ENCODE measurements at regions not wholly inside any gene's neighbourhood (a gene's known extent, or its start where the extent isn't known, plus 50 kb on each side); places are given as distances from the start of the nearest gene placed in this dataset.

- no peak overlapping the region for H3K27ac ChIP-seq (ENCODE audit: low read depth, low read length, severe bottlenecking)
- 67 to 100% methylated on average over 1 to 4 of the region's 6 CpGs for WGBS, 2 experiments (ENCODE audit: insufficient coverage in 2 of 2)
- H3K9me3 ChIP-seq (ENCODE audit: control insufficient read depth, low read length): no peaks in the 10 kb centered on the region
- no peaks in the 10 kb centered on the region for H3K4me1 ChIP-seq (ENCODE audit: control insufficient read depth, insufficient read depth, low read length, poor library complexity, severe bottlenecking)
- H3K36me3 ChIP-seq (ENCODE audit: control insufficient read depth, insufficient read depth, low read length): no peaks in the 10 kb centered on the region
- no peak overlapping the region for H3K4me3 ChIP-seq (ENCODE audit: extremely low read depth, insufficient read depth, low read length, poor library complexity, severe bottlenecking)
Observed at GRCh38 chr2:8454797-8455196, 227.1 kb upstream of the ID2 start.

DNA sequence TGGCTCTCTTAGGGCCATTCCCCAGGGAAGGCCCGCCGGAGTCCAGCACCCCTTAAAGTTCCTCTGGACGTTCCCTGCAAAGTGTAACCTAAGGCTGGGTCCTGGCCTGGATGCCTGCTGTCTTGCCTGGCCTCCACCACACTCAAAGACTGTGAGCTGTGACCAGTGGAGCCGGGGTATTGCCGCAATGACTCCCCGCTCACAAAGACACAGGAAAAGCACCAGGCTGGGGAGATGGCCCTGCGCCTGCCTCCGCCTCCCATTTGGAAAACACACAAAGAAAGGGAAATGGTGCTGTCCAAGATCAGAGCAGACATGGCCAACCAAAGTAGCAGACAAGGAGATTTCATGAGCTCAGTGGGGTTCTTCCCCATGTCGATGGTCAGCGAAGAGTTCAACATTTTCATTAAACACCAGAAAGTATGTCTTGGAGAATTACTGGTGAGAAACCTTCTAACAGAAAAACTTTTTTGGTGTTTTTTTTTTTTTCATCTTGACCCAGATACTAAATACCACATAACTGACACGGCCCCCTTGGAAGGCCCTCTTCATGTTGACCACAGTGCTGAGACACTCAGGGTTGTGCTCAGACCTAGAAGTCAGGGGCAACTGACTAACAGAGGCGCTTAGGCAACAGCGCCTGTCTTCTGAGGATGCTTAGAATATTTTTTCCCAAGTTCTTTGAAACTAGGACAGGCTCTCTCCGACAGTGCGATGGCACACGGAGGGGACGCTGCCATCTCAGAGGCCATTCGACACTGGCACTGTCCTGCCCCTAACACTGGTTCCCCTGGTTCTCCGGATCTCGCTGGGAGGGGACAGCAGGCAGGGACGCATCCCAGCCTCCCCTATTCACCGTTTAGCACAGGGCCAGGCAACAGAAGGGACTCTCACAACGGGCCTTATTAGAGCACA lies 226.4 kb upstream of the ID2 start:
- WGBS, 2 experiments (ENCODE audit: insufficient coverage in 2 of 2): 91 to 93% methylated on average over 17 to 21 of the region's 23 CpGs

GRCh38 chr2:8456151-8457091 lies 225.4 kb upstream of the ID2 start:
- Histone ChIP-seq H3K4me3 (ENCODE audit: extremely low read depth, insufficient read depth, low read length, poor library complexity, severe bottlenecking) (no peak overlapping the region), H3K36me3 (ENCODE audit: control insufficient read depth, insufficient read depth, low read length) (no peaks in the 10 kb centered on the region), H3K9me3 (ENCODE audit: control insufficient read depth, low read length) (no peaks in the 10 kb centered on the region), H3K27ac (ENCODE audit: low read depth, low read length, severe bottlenecking) (no peak overlapping the region), H3K4me1 (ENCODE audit: control insufficient read depth, insufficient read depth, low read length, poor library complexity, severe bottlenecking) (no peaks in the 10 kb centered on the region)
- WGBS, 2 experiments (ENCODE audit: insufficient coverage in 2 of 2): 97 to 98% methylated on average over 35 to 40 of the region's 41 CpGs

More for the DNA sequence above, 226.4 kb upstream of the ID2 start:
- Histone ChIP-seq H3K27ac (ENCODE audit: low read depth, low read length, severe bottlenecking) (no peak overlapping the region), H3K9me3 (ENCODE audit: control insufficient read depth, low read length) (no peaks in the 10 kb centered on the region), H3K36me3 (ENCODE audit: control insufficient read depth, insufficient read depth, low read length) (no peaks in the 10 kb centered on the region), H3K4me3 (ENCODE audit: extremely low read depth, insufficient read depth, low read length, poor library complexity, severe bottlenecking) (no peak overlapping the region), H3K4me1 (ENCODE audit: control insufficient read depth, insufficient read depth, low read length, poor library complexity, severe bottlenecking) (no peaks in the 10 kb centered on the region)

DNA sequence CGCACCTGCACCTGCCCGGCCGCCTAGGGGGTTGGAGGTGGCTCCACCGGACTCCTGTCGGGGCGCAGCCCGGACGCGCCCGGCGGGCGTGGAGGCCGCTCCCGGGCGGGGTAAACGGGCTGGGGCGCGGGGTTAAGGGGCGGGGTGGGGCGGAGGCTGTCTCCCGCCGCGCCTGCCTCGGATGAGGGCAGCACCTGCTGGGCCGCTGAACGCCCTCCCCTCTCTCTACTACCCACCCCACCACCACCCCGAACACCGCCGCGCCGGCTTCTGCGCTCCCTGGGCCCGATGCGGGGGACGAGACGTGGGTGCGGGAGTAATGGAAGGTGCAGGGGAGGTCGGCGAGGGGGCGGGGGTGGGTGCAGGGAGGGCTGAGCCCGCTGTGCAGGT lies 224.8 kb upstream of the ID2 start:
- Histone ChIP-seq H3K9me3 (ENCODE audit: control insufficient read depth, low read length) (no peaks in the 10 kb centered on the region), H3K27ac (ENCODE audit: low read depth, low read length, severe bottlenecking) (no peak overlapping the region), H3K4me1 (ENCODE audit: control insufficient read depth, insufficient read depth, low read length, poor library complexity, severe bottlenecking) (no peaks in the 10 kb centered on the region), H3K36me3 (ENCODE audit: control insufficient read depth, insufficient read depth, low read length) (no peaks in the 10 kb centered on the region), H3K4me3 (ENCODE audit: extremely low read depth, insufficient read depth, low read length, poor library complexity, severe bottlenecking) (no peak overlapping the region)
- 93 to 94% methylated on average over 6 to 18 of the region's 41 CpGs for WGBS, 2 experiments (ENCODE audit: insufficient coverage in 2 of 2)

- no peaks in the 10 kb centered on the region for H3K36me3 ChIP-seq (ENCODE audit: control insufficient read depth, insufficient read depth, low read length)
- no peak overlapping the region for H3K4me3 ChIP-seq (ENCODE audit: extremely low read depth, insufficient read depth, low read length, poor library complexity, severe bottlenecking)
- H3K4me1 ChIP-seq (ENCODE audit: control insufficient read depth, insufficient read depth, low read length, poor library complexity, severe bottlenecking): no peaks in the 10 kb centered on the region
- 91 to 93% methylated on average over 8 to 9 of the region's 19 CpGs for WGBS, 2 experiments (ENCODE audit: insufficient coverage in 2 of 2)
- H3K9me3 ChIP-seq (ENCODE audit: control insufficient read depth, low read length): no peaks in the 10 kb centered on the region
- H3K27ac ChIP-seq (ENCODE audit: low read depth, low read length, severe bottlenecking): no peak overlapping the region
Observed at GRCh38 chr2:8457699-8458502, 224.0 kb upstream of the ID2 start.

DNA sequence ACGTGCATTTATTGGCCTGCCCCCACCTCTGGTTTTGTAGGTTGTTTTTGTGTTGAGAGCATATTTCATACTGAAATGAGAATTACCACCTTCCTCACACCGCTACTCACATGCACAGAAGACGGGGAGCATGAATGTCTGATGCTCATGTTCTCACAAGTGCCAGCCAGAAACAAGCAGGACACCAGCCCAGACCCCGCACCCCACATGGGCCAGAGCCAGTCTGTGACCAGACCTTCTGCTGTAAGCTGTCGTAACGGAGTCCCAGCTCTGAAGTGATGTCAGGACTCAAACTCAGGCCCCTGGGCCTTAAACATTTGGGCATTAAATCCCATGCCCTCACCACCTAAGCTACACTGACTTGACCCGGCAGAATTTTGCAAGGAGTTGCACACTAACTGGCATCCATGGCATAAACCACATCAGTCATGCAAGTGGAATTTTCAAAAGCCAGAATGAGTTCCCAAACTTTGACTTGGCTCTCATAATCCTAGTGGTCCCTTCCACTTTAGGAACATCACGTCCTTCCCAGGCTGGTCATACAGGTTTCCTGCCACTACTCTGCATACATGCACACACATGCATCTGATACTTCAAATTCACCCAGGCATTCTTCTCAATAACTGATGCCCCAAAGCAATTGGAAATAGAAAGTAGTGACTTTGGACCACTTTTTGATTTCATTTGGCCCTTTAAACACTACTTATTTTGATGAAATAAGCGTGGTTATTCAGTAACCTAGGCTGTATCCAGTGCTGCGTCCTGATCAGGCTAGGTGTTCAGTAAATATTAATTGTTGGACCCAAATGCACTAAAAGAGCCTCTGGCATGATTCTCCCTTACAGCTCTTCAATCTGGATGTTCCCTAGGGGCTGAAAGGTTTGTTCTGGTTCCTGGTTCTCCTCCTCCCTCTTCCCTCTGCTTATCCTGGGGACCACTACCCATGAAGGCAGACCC lies 223.1 kb upstream of the ID2 start:
- 91 to 98% methylated on average over 7 to 9 of the region's 10 CpGs for WGBS, 2 experiments (ENCODE audit: insufficient coverage in 2 of 2)
- no peaks in the 10 kb centered on the region for H3K9me3 ChIP-seq (ENCODE audit: control insufficient read depth, low read length)
- H3K36me3 ChIP-seq (ENCODE audit: control insufficient read depth, insufficient read depth, low read length): no peaks in the 10 kb centered on the region
- H3K4me1 ChIP-seq (ENCODE audit: control insufficient read depth, insufficient read depth, low read length, poor library complexity, severe bottlenecking): no peaks in the 10 kb centered on the region
- no peak overlapping the region for H3K4me3 ChIP-seq (ENCODE audit: extremely low read depth, insufficient read depth, low read length, poor library complexity, severe bottlenecking)
- H3K27ac ChIP-seq (ENCODE audit: low read depth, low read length, severe bottlenecking): no peak overlapping the region

GRCh38 chr2:8459474-8459873 lies 222.4 kb upstream of the ID2 start:
- Histone ChIP-seq H3K36me3 (ENCODE audit: control insufficient read depth, insufficient read depth, low read length) (no peaks in the 10 kb centered on the region), H3K9me3 (ENCODE audit: control insufficient read depth, low read length) (no peaks in the 10 kb centered on the region), H3K27ac (ENCODE audit: low read depth, low read length, severe bottlenecking) (no peak overlapping the region), H3K4me1 (ENCODE audit: control insufficient read depth, insufficient read depth, low read length, poor library complexity, severe bottlenecking) (no peaks in the 10 kb centered on the region), H3K4me3 (ENCODE audit: extremely low read depth, insufficient read depth, low read length, poor library complexity, severe bottlenecking) (no peak overlapping the region)
- WGBS, 2 experiments (ENCODE audit: insufficient coverage in 2 of 2): no CpG with 5 or more reads among the region's 3 CpGs

- 67 to 100% methylated on average over 1 of the region's 1 CpG for WGBS, 2 experiments (ENCODE audit: insufficient coverage in 2 of 2)
- Histone ChIP-seq H3K4me1 (ENCODE audit: control insufficient read depth, insufficient read depth, low read length, poor library complexity, severe bottlenecking) (no peaks in the 10 kb centered on the region), H3K36me3 (ENCODE audit: control insufficient read depth, insufficient read depth, low read length) (no peaks in the 10 kb centered on the region), H3K4me3 (ENCODE audit: extremely low read depth, insufficient read depth, low read length, poor library complexity, severe bottlenecking) (no peak overlapping the region), H3K27ac (ENCODE audit: low read depth, low read length, severe bottlenecking) (no peak overlapping the region), H3K9me3 (ENCODE audit: control insufficient read depth, low read length) (no peaks in the 10 kb centered on the region)
Observed at GRCh38 chr2:8461341-8461740, 220.5 kb upstream of the ID2 start.

GRCh38 chr2:8462280-8462679 lies 219.6 kb upstream of the ID2 start:
- no CpG with 5 or more reads among the region's 1 CpG for WGBS, 2 experiments (ENCODE audit: insufficient coverage in 2 of 2)
- H3K4me1 ChIP-seq (ENCODE audit: control insufficient read depth, insufficient read depth, low read length, poor library complexity, severe bottlenecking): no peaks in the 10 kb centered on the region

More at GRCh38 chr2:8462280-8462679, 219.6 kb upstream of the ID2 start:
- Histone ChIP-seq H3K4me3 (ENCODE audit: extremely low read depth, insufficient read depth, low read length, poor library complexity, severe bottlenecking) (no peak overlapping the region), H3K9me3 (ENCODE audit: control insufficient read depth, low read length) (no peaks in the 10 kb centered on the region), H3K27ac (ENCODE audit: low read depth, low read length, severe bottlenecking) (no peak overlapping the region), H3K36me3 (ENCODE audit: control insufficient read depth, insufficient read depth, low read length) (no peaks in the 10 kb centered on the region)

Measured in mesodermal cell (in vitro differentiated cells).